ENCODE measurements at regions not wholly inside any gene's neighbourhood (a gene's known extent, or its start where the extent isn't known, plus 50 kb on each side); places are given as distances from the start of the nearest gene placed in this dataset.
A peak's percentile ranks its signal among the peaks of the same experiment; 100 is the strongest.

GRCh38 chr2:203626952-203627681 is 79.3 kb upstream of the CD28 start:
- no peaks in the 10 kb centered on the region for H3K9me3 ChIP-seq (ENCODE audit: control insufficient read depth, insufficient read depth, low read length)
- CTCF ChIA-PET: interaction anchor here (0.9 to 1.5 kb wide), 3 partner anchors 46 to 283 kb away, joined by 3 to 4 read pairs (median 3); no protein-coding TSS in a partner anchor
- no peak overlapping the region for H3K4me3 ChIP-seq (ENCODE audit: low read depth, low read length)
- POLR2A ChIA-PET: interaction anchor here (1.0 to 1.4 kb wide), 2 partner anchors 21 to 156 kb away, joined by 3 to 5 read pairs; no protein-coding TSS in a partner anchor
- TF ChIP-seq CTCF (IDR thresholded peaks at IDR 0.05; ENCODE audit: low read depth, low read length): no peak
- peak overlapping the region; percentile 58 for H3K27ac ChIP-seq (ENCODE audit: low read depth, low read length)
- no peaks in the 10 kb centered on the region for H3K27me3 ChIP-seq (ENCODE audit: control insufficient read depth, insufficient read depth, low read length)
- DNase-seq (ENCODE audit: low read depth, low spot score): peak; percentile 53

GRCh38 chr2:203629699-203630098 is 76.7 kb upstream of the CD28 start:
- no peak for TF ChIP-seq CTCF (IDR thresholded peaks at IDR 0.05; ENCODE audit: low read depth, low read length)
- H3K4me3 ChIP-seq (ENCODE audit: low read depth, low read length): no peak overlapping the region
- H3K27ac ChIP-seq (ENCODE audit: low read depth, low read length): no peak overlapping the region
- no peaks in the 10 kb centered on the region for H3K27me3 ChIP-seq (ENCODE audit: control insufficient read depth, insufficient read depth, low read length)
- no peaks in the 10 kb centered on the region for H3K9me3 ChIP-seq (ENCODE audit: control insufficient read depth, insufficient read depth, low read length)
- no peak for DNase-seq (ENCODE audit: low read depth, low spot score)
- POLR2A ChIA-PET: no interaction called here
- CTCF ChIA-PET: no interaction called here

GRCh38 chr2:203631068-203631757 is 75.2 kb upstream of the CD28 start:
- no peaks in the 10 kb centered on the region for H3K9me3 ChIP-seq (ENCODE audit: control insufficient read depth, insufficient read depth, low read length)
- TF ChIP-seq CTCF (IDR thresholded peaks at IDR 0.05; ENCODE audit: low read depth, low read length): no peak
- POLR2A ChIA-PET: no interaction called here
- CTCF ChIA-PET: no interaction called here
- H3K4me3 ChIP-seq (ENCODE audit: low read depth, low read length): no peak overlapping the region
- no peak overlapping the region for H3K27ac ChIP-seq (ENCODE audit: low read depth, low read length)
- no peak for DNase-seq (ENCODE audit: low read depth, low spot score)
- H3K27me3 ChIP-seq (ENCODE audit: control insufficient read depth, insufficient read depth, low read length): no peaks in the 10 kb centered on the region

- Histone ChIP-seq H3K27me3 (ENCODE audit: control insufficient read depth, insufficient read depth, low read length) (no peaks in the 10 kb centered on the region), H3K27ac (ENCODE audit: low read depth, low read length) (no peak overlapping the region), H3K4me3 (ENCODE audit: low read depth, low read length) (no peak overlapping the region), H3K9me3 (ENCODE audit: control insufficient read depth, insufficient read depth, low read length) (no peaks in the 10 kb centered on the region)
- CTCF ChIA-PET: interaction anchor here (0.6 kb wide), 1 partner anchor 36 kb away, joined by 8 read pairs; no protein-coding TSS in a partner anchor
- POLR2A ChIA-PET: no interaction called here
- DNase-seq (ENCODE audit: low read depth, low spot score): no peak
- TF ChIP-seq CTCF (IDR thresholded peaks at IDR 0.05; ENCODE audit: low read depth, low read length): no peak
Observed at GRCh38 chr2:203636588-203637470, 69.6 kb upstream of the CD28 start.
